SH-SY5Y (cell line): ENCODE measurements at regions not wholly inside any gene's neighbourhood (a gene's known extent, or its start where the extent isn't known, plus 50 kb on each side); places are given as distances from the start of the nearest gene placed in this dataset.

Experiments used
- GATA2 ChIP-seq: IDR thresholded peaks from 2 replicates; pipeline ENCODE4 v1.6.1; 2011; ENCODE audit warnings: mild to moderate bottlenecking, low read depth, low read length
- GATA3 ChIP-seq: IDR thresholded peaks from 2 replicates; pipeline ENCODE4 v1.6.1; 2011; ENCODE audit warnings: low read depth, mild to moderate bottlenecking, low read length, moderate library complexity

DNA sequence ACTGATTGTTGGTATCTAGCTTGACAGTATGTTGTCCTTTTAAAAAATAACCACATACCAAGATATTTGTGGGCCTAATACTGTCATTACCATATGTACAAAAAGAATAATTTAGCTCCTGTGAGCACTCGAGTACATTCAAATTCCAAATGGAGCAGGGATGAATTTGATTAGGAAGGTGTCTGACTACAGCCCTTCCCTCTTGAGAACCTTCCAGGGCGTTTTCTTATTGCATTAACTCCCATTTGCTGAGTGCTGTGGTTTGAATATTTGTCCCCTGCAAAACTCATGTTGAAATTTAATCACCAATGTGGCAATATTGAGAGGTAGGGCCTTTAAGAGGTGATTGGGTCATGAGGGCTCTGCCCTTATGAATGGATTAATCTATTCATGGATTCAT, 76.9 kb upstream of the RALY start:
- TF ChIP-seq GATA2 (no peak), GATA3 (no peak)
